Ascending aorta (tissue), 2 donors: ENCODE measurements at regions not wholly inside any gene's neighbourhood (a gene's known extent, or its start where the extent isn't known, plus 50 kb on each side); places are given as distances from the start of the nearest gene placed in this dataset.

ENCODE experiments used
- DNase-seq, 2 donors: peaks; one replicate each; pipeline ENCODE4 v3.0.0-alpha.2; 2019; ENCODE audit warnings: low spot score in 2 of 2
- H3K27ac ChIP-seq, 2 donors: fragments of 200-600 bp; sonication (generic); one replicate each; pipeline ENCODE4 v1.5.1; 2016 to 2017; ENCODE audit warnings: mild to moderate bottlenecking in 1 of 2
- H3K27me3 ChIP-seq: fragments of 200-600 bp; sonication (generic); one replicate; pipeline ENCODE4 v1.5.1; 2017
- H3K36me3 ChIP-seq, 2 donors: fragments of 200-600 bp; sonication (generic); one replicate each; pipeline ENCODE4 v1.5.1; 2016
- H3K4me1 ChIP-seq, 2 donors: fragments of 200-600 bp; sonication (generic); one replicate each; pipeline ENCODE4 v1.5.1; 2016 to 2017; ENCODE audit warnings: mild to moderate bottlenecking in 1 of 2
- H3K4me3 ChIP-seq, 2 donors: fragments of 200-600 bp; sonication (generic); one replicate each; pipeline ENCODE4 v1.5.1; 2016 to 2017; ENCODE audit warnings: mild to moderate bottlenecking in 1 of 2
- H3K9me3 ChIP-seq, 2 donors: fragments of 200-600 bp; sonication (generic); one replicate each; pipeline ENCODE4 v1.5.1; 2016
- intact Hi-C: fragments of 100-400 bp; cut with DNase I; formaldehyde crosslinking; loops from one replicate; pipeline ENCODE4 v1.15.1; 2023
- TF ChIP-seq, protein P1 (sequence below), 3 experiments: fragments of 200-600 bp in 2 of 3; fragments of 450-650 bp in 1 of 3; sonication (generic) in 2 of 3; IDR thresholded peaks; one replicate each; pipeline ENCODE4 v1.5.1; 2016 to 2019; ENCODE audit warnings: antibody characterized with exemption in 3 of 3, mild to moderate bottlenecking in 1 of 3, moderate library complexity in 1 of 3

DNA sequence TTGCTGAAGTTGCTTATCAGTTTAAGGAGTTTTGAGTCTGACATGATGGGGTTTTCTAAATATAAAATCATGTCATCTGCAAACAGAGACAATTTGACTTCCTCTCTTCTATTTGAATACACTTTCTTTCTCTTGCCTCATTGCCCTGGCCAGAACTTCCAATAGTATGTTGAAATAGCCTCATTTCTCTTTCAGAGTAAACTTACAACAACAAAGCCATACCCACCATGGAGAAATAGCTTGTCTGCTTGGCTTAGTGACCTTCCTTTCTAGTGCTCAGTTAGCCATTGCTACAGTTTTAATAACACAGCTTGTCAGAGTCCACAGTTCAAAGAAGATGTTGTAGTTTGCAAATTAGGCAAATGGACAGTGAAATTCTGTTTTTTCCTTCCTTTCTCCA, 228.0 kb downstream of the ETAA1 start:
- H3K36me3 ChIP-seq: no peaks in the 10 kb centered on the region
- TF ChIP-seq, protein P1, sequence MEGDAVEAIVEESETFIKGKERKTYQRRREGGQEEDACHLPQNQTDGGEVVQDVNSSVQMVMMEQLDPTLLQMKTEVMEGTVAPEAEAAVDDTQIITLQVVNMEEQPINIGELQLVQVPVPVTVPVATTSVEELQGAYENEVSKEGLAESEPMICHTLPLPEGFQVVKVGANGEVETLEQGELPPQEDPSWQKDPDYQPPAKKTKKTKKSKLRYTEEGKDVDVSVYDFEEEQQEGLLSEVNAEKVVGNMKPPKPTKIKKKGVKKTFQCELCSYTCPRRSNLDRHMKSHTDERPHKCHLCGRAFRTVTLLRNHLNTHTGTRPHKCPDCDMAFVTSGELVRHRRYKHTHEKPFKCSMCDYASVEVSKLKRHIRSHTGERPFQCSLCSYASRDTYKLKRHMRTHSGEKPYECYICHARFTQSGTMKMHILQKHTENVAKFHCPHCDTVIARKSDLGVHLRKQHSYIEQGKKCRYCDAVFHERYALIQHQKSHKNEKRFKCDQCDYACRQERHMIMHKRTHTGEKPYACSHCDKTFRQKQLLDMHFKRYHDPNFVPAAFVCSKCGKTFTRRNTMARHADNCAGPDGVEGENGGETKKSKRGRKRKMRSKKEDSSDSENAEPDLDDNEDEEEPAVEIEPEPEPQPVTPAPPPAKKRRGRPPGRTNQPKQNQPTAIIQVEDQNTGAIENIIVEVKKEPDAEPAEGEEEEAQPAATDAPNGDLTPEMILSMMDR (IDR thresholded peaks at IDR 0.05): no peak
- no peak for DNase-seq
- H3K4me1 ChIP-seq: no peaks in the 10 kb centered on the region
- H3K4me3 ChIP-seq: no peak overlapping the region
- intact Hi-C loops: no loop called here
- H3K27me3 ChIP-seq: no peaks in the 10 kb centered on the region
- H3K27ac ChIP-seq: no peak overlapping the region
- H3K9me3 ChIP-seq: no peaks in the 10 kb centered on the region

DNA sequence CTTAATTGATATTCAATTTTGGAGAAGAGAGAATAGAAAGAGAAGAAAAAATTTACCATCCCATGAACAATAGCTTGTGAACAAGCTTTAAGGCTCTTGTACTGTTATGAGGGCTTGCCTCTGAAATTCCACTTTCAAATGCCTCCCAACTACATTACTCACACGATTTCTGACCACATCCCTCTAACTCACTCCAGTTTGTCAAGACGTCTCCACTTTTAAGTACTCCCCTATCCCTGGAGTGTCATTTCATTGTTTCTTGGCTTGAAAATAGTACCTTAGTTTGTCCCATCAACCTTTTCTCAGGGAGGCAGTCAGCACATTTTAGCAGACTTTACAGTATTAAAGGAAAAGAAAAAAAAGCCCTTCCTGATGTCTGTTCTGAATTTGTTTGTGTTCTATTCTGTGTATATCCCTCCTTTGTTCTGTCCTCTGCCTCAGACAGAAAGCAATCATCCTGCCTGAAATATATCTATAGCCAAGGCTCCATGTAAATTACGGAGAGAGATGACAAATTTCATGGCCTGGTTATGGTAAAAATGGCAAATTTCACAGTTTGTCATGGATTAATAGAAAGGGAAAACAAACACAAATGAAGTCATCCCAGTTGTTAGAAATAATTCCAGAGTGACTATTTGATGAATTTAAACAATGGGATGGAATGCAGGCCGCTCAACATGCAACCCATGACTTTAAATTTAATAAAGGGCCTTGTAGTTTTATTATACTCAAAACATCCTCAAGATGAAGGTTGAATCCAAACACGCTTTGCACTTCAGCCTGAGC, 228.8 kb downstream of the ETAA1 start:
- Histone ChIP-seq H3K36me3 (no peaks in the 10 kb centered on the region), H3K27ac (no peak overlapping the region), H3K9me3 (no peaks in the 10 kb centered on the region), H3K27me3 (no peaks in the 10 kb centered on the region), H3K4me1 (no peaks in the 10 kb centered on the region), H3K4me3 (no peak overlapping the region)
- intact Hi-C loops: no loop called here
- TF ChIP-seq, protein P1 (IDR thresholded peaks at IDR 0.05): no peak
- no peak for DNase-seq

DNA sequence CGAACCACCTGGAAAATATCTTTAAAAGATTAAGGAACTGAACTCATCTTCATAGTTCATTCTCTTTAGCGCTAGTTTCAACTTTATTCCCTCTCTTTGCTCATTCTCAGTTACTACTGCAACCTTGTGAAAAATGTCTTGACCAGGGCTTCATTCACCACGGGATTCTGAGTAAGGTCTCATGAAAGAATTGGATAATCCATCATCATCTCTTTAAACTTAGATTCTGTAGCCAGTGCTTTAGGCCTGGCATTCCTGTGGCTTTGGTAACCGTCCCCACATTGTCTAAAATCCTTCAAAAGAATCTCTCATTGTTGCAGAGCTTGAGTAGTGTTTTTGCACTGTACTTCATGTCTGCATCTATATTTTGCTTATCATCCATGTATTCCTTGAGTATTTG, 229.5 kb downstream of the ETAA1 start:
- H3K27ac ChIP-seq: no peak overlapping the region
- TF ChIP-seq, protein P1 (IDR thresholded peaks at IDR 0.05): no peak
- no peaks in the 10 kb centered on the region for H3K36me3 ChIP-seq
- no peaks in the 10 kb centered on the region for H3K27me3 ChIP-seq
- DNase-seq: no peak
- H3K9me3 ChIP-seq: no peaks in the 10 kb centered on the region
- intact Hi-C loops: no loop called here
- H3K4me3 ChIP-seq: no peak overlapping the region
- no peaks in the 10 kb centered on the region for H3K4me1 ChIP-seq

DNA sequence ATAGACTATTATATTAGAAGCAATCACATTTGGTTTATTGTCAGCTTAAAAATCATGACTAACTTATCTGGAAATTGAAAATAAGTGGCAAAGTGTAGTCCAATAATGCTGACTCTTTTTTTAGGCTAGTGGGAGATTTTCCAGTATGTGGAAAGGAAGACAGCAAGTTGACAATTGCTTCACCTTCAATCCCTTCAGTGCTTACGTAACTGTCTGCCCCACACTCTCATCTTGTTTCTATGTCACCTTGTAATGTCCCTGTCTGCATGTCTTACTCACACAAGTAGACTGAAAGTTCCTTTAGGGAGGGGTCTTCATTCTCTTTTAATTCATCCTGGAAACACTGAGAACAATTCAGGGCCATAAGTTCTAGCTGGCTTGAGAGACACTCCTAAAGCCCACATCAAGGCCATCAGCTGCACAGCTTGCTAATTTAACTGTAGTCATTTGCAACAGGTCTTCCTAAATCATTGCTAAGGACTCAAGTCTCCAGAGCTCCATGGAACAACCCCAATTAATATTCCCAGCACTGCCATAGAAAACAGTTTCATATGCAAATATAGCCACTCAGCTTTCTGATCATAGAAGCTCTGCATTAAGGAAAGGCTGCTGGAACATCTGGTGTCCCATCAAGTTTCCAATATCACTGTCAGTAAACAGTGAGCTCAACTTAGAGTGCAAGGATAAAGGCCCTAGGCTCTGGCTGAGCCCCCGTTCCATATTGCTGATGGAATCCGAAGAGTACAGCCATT, 230.5 kb downstream of the ETAA1 start:
- TF ChIP-seq, protein P1 (IDR thresholded peaks at IDR 0.05): no peak
- Histone ChIP-seq H3K36me3 (no peaks in the 10 kb centered on the region), H3K27me3 (no peaks in the 10 kb centered on the region), H3K4me1 (no peaks in the 10 kb centered on the region), H3K9me3 (no peaks in the 10 kb centered on the region), H3K4me3 (no peak overlapping the region), H3K27ac (no peak overlapping the region)
- DNase-seq: no peak
- intact Hi-C loops: no loop called here

DNA sequence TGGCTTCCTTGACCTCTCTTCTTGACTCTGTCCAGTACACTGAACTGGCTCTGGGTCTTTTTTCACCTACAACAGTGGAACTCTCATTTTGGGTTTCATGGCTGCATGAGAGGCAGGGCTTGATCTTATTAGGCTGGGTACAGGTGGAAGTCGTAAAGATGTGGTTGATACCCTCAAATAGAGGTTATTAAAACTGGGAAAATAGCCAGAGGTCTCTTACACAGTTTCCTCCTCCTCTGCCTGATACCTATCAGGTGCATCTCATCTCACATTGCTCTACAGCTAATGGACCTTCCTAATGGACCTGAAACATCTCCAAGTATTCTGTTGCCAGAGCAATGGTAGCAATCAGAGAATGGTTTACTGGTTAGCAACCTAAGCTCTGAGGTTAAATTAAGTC, 231.8 kb downstream of the ETAA1 start:
- Histone ChIP-seq H3K27ac (no peak overlapping the region), H3K9me3 (no peaks in the 10 kb centered on the region), H3K36me3 (no peaks in the 10 kb centered on the region), H3K4me3 (no peak overlapping the region), H3K4me1 (no peaks in the 10 kb centered on the region), H3K27me3 (no peaks in the 10 kb centered on the region)
- no peak for DNase-seq
- TF ChIP-seq, protein P1 (IDR thresholded peaks at IDR 0.05): no peak
- intact Hi-C loops: no loop called here
